ENCODE measurements at regions not wholly inside any gene's neighbourhood (a gene's known extent, or its start where the extent isn't known, plus 50 kb on each side); places are given as distances from the start of the nearest gene placed in this dataset.

DNA sequence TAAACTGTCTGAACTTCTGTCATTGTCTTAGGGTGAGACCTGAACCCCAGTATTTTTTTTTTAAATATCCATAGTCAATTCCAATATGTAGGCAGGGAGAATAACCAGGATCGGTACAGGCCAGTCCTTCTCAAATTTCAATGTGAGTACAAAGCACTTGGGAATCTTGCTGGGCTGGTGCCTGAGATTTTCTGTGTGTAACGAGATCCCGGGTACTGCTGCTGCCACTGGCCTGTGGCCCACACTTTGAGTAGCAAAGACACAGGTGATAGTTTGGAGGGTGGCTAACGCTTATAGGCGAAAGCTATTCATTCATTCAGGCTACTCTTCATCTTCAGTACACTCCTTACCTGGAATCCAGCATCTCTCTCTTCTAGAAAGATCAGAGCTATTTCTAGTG, 923.6 kb upstream of the TENM3 start:
- no peak overlapping the region for H3K27ac ChIP-seq
- TF ChIP-seq ZFX (IDR thresholded peaks at IDR 0.05): no peak
- TF ChIP-seq, protein P1, sequence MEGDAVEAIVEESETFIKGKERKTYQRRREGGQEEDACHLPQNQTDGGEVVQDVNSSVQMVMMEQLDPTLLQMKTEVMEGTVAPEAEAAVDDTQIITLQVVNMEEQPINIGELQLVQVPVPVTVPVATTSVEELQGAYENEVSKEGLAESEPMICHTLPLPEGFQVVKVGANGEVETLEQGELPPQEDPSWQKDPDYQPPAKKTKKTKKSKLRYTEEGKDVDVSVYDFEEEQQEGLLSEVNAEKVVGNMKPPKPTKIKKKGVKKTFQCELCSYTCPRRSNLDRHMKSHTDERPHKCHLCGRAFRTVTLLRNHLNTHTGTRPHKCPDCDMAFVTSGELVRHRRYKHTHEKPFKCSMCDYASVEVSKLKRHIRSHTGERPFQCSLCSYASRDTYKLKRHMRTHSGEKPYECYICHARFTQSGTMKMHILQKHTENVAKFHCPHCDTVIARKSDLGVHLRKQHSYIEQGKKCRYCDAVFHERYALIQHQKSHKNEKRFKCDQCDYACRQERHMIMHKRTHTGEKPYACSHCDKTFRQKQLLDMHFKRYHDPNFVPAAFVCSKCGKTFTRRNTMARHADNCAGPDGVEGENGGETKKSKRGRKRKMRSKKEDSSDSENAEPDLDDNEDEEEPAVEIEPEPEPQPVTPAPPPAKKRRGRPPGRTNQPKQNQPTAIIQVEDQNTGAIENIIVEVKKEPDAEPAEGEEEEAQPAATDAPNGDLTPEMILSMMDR (conservative IDR thresholded peaks at IDR 0.05): no peak

DNA sequence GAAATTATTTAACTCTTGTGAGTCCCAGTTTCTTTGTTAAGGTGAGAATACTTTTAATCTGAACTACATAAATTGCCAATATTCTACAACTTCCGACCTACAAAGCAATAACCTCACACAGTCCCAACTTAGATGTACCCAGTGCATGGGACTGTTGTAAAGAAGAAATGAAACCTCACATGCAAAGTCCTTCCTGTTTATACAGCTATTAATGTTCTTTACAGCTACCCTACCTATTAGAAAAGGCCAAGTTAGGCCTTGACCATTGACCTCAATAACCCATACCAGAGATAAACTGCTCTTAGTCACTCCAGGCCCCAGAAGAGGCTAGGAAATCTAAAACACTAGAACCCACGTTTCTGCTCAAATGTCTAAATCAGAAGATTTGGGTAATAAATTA, 920.1 kb upstream of the TENM3 start:
- TF ChIP-seq, protein P1 (conservative IDR thresholded peaks at IDR 0.05): no peak
- TF ChIP-seq ZFX (IDR thresholded peaks at IDR 0.05): no peak
- H3K27ac ChIP-seq: no peak overlapping the region

DNA sequence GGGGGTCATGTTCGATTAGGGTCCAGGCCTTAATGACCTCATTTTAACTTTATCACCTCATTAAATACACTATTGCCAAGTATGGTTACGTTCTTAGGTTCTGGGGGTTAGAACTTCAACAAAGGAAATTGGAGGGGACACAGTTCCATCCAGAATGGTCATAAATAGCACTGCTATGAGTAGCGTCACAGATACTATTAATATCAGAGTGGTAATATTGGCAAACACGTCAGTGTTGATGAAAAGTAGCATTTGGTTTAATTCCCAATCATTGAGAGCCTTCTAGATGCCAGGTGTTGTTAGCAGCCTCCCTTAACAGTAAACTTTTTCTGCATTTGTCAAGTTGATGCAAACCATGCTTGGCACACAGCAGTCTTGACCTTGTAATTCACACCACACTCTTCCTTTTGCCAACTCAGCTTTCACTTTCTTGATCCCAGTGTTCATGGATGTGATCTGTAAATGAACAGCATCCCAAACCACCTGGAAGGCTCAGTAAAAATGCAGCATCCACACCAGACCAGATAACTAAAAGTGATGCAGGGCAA, 912.5 kb upstream of the TENM3 start:
- TF ChIP-seq, protein P1 (conservative IDR thresholded peaks at IDR 0.05): no peak
- no peak for TF ChIP-seq ZFX (IDR thresholded peaks at IDR 0.05)
- H3K27ac ChIP-seq: no peak overlapping the region

DNA sequence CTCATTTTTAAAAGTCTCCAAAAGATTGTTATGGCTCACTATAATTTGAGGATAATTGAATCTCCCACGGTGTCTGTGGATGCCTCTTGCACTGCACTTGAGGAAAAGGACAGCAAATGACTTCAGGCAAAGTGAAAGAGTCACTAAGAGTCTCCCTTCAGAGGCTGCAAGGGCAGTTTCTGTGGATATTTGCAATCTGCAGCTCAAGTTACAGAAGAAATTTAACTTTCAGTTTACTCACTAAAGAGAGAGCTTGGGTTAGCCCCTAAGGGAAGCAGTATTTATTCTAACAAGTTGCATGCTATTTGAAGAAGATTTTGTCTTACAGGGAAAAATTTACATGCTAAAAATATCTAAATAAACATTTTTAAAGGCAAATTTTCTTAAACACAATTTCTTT, 912.0 kb upstream of the TENM3 start:
- TF ChIP-seq, protein P1 (conservative IDR thresholded peaks at IDR 0.05): no peak
- no peak for TF ChIP-seq ZFX (IDR thresholded peaks at IDR 0.05)
- no peak overlapping the region for H3K27ac ChIP-seq

DNA sequence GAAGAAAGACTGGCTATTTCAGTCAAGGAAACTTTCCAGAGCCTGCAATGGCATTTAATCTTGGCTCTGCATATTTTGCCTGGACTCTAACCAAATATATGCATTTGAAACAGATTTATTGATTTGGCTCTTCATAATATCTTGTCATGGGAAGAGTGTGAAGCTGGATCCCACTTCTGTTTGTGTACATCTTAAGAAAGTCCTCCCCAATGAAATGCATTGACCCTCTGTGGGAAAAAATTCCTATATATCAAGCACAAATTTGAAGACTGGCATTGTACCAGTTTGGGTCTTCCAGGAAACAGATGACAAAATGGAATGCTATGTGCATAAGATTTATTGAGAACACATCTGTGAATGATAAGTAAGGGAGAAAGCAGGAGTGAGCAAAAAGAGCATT, 897.3 kb upstream of the TENM3 start:
- TF ChIP-seq, protein P1 (conservative IDR thresholded peaks at IDR 0.05): no peak
- no peak for TF ChIP-seq ZFX (IDR thresholded peaks at IDR 0.05)
- no peak overlapping the region for H3K27ac ChIP-seq

DNA sequence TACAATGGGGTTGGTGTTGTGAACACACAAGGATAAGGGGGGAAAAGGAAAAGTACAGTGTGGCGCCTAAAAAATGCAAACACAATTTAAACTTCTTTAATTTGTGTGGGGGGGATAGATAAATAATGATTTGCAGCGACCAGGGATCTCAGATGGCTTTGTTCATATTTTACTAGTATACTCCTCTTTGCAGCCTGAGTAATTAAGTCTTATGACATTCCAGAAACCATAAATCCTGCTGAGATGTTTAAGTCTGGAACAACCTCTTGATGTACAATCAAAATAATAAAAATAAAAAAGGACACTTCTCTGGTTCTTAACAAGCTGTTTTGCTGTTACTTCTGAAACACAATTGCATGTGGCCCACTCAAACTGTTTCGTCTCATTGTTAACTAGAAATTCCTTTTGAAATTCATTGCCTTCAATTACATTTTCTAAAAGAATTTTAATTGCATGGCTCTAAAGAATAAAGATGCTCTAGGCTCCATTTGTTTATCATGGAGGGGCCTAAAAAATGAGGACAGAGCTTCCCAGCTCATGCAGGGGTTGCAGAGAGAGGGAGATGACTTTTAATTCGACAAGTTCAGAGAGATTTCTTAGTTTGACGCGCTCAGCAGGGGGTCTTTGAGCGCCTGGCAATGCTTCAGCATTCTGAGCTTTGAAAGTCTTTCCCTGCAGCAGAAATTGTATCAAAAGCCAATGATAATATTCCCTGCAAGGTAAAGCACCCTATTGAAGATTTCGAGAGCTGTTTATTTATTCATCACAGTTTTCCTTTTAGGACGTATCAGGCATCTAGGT, 892.4 kb upstream of the TENM3 start:
- TF ChIP-seq ZFX (IDR thresholded peaks at IDR 0.05): no peak
- TF ChIP-seq, protein P1 (conservative IDR thresholded peaks at IDR 0.05): no peak

DNA sequence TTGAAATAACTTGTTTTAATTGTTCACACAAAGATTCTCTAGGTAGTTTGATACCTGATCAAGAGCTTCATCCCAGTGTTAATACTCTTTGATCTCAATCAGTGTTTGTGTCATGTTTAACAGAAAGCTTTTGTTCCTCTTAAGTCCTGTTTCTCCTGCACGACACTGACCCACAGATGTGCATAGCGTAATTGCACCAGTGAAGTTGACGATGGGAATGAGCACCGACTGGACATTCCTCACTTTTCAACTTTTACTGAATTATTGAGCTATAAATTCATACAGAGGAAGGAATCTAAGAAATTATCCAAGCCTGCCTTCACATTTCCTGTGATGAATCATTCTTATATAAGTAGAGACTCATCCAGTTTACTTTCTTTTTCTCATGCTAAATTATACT, 878.7 kb upstream of the TENM3 start:
- no peak overlapping the region for H3K27ac ChIP-seq
- TF ChIP-seq, protein P1 (conservative IDR thresholded peaks at IDR 0.05): no peak
- TF ChIP-seq ZFX (IDR thresholded peaks at IDR 0.05): no peak

More for the DNA sequence above, 892.4 kb upstream of the TENM3 start:
- no peak overlapping the region for H3K27ac ChIP-seq

All from C4-2B (cell line).